Thoracic aorta (tissue), 2 donors: ENCODE measurements at regions not wholly inside any gene's neighbourhood (a gene's known extent, or its start where the extent isn't known, plus 50 kb on each side); places are given as distances from the start of the nearest gene placed in this dataset.
"Not testable (repeated sequence)": the region's sequence is repeated elsewhere in the genome, so short reads cannot be mapped to it uniquely, and the experiment has no call there.

ENCODE experiments used
- ATAC-seq: fragments of 150-250 bp; one replicate; pipeline ENCODE4 v1.8.0; 2017; ENCODE audit warnings: low read depth; ENCODE audit not compliant: insufficient number of reproducible peaks, low FRiP score
- DNase-seq: peaks from one replicate; pipeline ENCODE4 v3.0.0-alpha.2; 2020; ENCODE audit warnings: low spot score
- H3K27ac ChIP-seq, 2 donors: fragments of 200-600 bp; sonication (generic); 1 replicate in 1 of 2; 2 replicates in 1 of 2; pipeline ENCODE4 v1.5.1; 2016; ENCODE audit warnings: mild to moderate bottlenecking in 2 of 2, moderate library complexity in 2 of 2
- H3K27me3 ChIP-seq: fragments of 200-600 bp; sonication (generic); replicated peaks from 2 replicates; pipeline ENCODE4 v1.6.0; 2016; ENCODE audit warnings: mild to moderate bottlenecking; ENCODE audit not compliant: insufficient read depth
- H3K36me3 ChIP-seq: fragments of 200-600 bp; sonication (generic); one replicate; pipeline ENCODE4 v1.5.1; 2016
- H3K4me1 ChIP-seq, 2 donors: fragments of 200-600 bp; sonication (generic); 1 replicate in 1 of 2; 2 replicates in 1 of 2; pipeline versions ENCODE4 v1.5.1 to v1.6.0; 2016; ENCODE audit warnings: low read depth in 2 of 2, mild to moderate bottlenecking in 1 of 2; ENCODE audit not compliant: control insufficient read depth in 1 of 2
- H3K4me3 ChIP-seq: fragments of 200-600 bp; sonication (generic); 2 replicates; pipeline ENCODE4 v1.5.1; 2016; ENCODE audit warnings: mild to moderate bottlenecking
- H3K9me3 ChIP-seq: fragments of 200-600 bp; sonication (generic); 2 replicates; pipeline ENCODE4 v1.5.1; 2016
- TF ChIP-seq, protein P1 (sequence below): fragments of 200-600 bp; sonication (generic); IDR thresholded peaks from one replicate; pipeline ENCODE4 v1.5.1; 2019; ENCODE audit warnings: antibody characterized with exemption

GRCh38 chr5:91794455-91794854 lies 411.3 kb upstream of the ARRDC3 start:
- TF ChIP-seq, protein P1, sequence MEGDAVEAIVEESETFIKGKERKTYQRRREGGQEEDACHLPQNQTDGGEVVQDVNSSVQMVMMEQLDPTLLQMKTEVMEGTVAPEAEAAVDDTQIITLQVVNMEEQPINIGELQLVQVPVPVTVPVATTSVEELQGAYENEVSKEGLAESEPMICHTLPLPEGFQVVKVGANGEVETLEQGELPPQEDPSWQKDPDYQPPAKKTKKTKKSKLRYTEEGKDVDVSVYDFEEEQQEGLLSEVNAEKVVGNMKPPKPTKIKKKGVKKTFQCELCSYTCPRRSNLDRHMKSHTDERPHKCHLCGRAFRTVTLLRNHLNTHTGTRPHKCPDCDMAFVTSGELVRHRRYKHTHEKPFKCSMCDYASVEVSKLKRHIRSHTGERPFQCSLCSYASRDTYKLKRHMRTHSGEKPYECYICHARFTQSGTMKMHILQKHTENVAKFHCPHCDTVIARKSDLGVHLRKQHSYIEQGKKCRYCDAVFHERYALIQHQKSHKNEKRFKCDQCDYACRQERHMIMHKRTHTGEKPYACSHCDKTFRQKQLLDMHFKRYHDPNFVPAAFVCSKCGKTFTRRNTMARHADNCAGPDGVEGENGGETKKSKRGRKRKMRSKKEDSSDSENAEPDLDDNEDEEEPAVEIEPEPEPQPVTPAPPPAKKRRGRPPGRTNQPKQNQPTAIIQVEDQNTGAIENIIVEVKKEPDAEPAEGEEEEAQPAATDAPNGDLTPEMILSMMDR = no peak
- ATAC-seq (no peak), DNase-seq (no peak)
- Histone ChIP-seq H3K27me3 (no peaks in the 10 kb centered on the region), H3K36me3 (no peaks in the 10 kb centered on the region), H3K4me1 (no peaks in the 10 kb centered on the region), H3K9me3 (no peaks in the 10 kb centered on the region), H3K4me3 (no peak overlapping the region), H3K27ac (no peak overlapping the region)

DNA sequence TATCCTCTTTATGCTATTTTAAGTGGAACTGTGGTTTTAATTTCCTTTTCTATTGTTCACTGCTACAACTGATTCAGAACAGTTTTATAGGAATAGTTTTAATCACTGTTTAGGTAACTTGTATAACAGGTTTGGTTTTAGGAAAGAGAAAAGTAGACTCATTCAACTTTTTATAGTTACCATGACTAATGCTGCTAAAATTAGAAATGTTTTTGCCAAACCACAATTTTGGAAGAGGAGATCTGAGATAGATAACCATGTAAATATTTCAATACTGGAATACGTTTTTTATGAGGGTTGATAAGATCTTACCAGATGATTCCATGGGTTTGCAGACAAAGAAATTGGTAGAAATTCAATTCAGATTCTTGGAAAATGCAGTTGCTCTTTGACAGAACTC lies 404.6 kb upstream of the ARRDC3 start:
- no peaks in the 10 kb centered on the region for H3K36me3 ChIP-seq
- DNase-seq = no peak
- peaks cover 6% of the 10 kb centered on the region for H3K9me3 ChIP-seq
- no peaks in the 10 kb centered on the region for H3K27me3 ChIP-seq
- H3K4me3 ChIP-seq = no peak overlapping the region
- H3K4me1 ChIP-seq = no peaks in the 10 kb centered on the region
- TF ChIP-seq, protein P1 = no peak
- no peak for ATAC-seq
- no peak overlapping the region for H3K27ac ChIP-seq

- TF ChIP-seq, protein P1 = no peak
- Histone ChIP-seq H3K4me3 (no peak overlapping the region), H3K9me3 (no peaks in the 10 kb centered on the region), H3K36me3 (no peaks in the 10 kb centered on the region), H3K27ac (no peak overlapping the region), H3K27me3 (no peaks in the 10 kb centered on the region), H3K4me1 (no peaks in the 10 kb centered on the region)
- no peak for DNase-seq
- ATAC-seq = no peak
Observed at GRCh38 chr5:91777671-91778070, 394.6 kb upstream of the ARRDC3 start.

DNA sequence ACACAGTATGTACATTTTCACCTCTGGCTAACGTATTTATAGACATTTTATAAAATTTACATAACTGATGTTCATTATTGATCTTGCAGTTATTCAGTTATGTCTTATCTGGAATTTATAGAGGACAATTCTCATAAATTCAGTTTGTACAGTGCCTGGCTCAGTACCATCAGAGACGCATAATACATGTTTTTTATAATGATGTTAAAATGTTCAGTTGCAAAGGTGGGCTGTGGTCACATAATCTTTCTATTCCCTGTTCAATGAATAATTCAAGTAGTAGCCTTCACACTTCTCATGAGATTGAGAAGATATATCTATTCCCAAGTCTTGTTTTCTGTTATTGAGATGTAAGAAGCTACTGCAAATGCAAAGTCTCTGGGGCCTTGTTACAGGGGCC lies 393.1 kb upstream of the ARRDC3 start:
- Histone ChIP-seq H3K9me3 (no peaks in the 10 kb centered on the region), H3K27ac (no peak overlapping the region), H3K4me3 (no peak overlapping the region), H3K36me3 (no peaks in the 10 kb centered on the region), H3K4me1 (no peaks in the 10 kb centered on the region), H3K27me3 (no peaks in the 10 kb centered on the region)
- TF ChIP-seq, protein P1 = no peak
- DNase-seq (no peak), ATAC-seq (no peak)

- no peaks in the 10 kb centered on the region for H3K27me3 ChIP-seq
- DNase-seq = no peak
- no peaks in the 10 kb centered on the region for H3K9me3 ChIP-seq
- H3K36me3 ChIP-seq = no peaks in the 10 kb centered on the region
- TF ChIP-seq, protein P1 = no peak
- H3K27ac ChIP-seq = no peak overlapping the region
- H3K4me3 ChIP-seq = no peak overlapping the region
- H3K4me1 ChIP-seq = no peaks in the 10 kb centered on the region
- no peak for ATAC-seq
Observed at GRCh38 chr5:91770400-91770799, 387.3 kb upstream of the ARRDC3 start.

GRCh38 chr5:91757383-91757782 lies 374.3 kb upstream of the ARRDC3 start:
- H3K36me3 ChIP-seq, H3K4me3 ChIP-seq, H3K4me1 ChIP-seq, ATAC-seq, H3K27ac ChIP-seq, DNase-seq, H3K9me3 ChIP-seq, H3K27me3 ChIP-seq: not testable (repeated sequence)
